ENCODE measurements at regions not wholly inside any gene's neighbourhood (a gene's known extent, or its start where the extent isn't known, plus 50 kb on each side); places are given as distances from the start of the nearest gene placed in this dataset.

DNA sequence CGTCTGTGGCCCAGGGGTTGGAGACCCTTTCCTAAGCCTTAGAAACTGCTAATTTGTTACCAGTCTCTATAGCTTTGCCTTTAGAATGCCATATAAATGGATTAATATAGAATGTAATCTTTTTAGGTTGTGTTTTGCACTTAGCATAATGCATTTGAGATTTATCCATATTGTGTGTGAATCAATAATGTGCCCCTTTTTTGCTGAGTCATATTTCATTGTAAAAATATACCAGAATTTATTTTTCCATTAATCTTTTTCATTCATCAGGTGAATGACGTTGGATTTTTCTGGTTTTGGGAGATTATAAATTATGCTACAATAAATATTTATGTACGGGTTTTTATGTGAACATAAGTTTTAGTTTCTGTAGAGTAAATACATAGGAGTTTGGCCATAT lies 478.8 kb upstream of the MAGEB18 start:
- no peak for DNase-seq (ENCODE audit: low spot score in 2 of 2)
- H3K4me1 ChIP-seq, result no peaks in the 10 kb centered on the region
- no peaks in the 10 kb centered on the region for H3K27me3 ChIP-seq
- TF ChIP-seq POLR2A (IDR thresholded peaks at IDR 0.05) (no peak), EP300 (IDR thresholded peaks at IDR 0.05) (no peak), CTCF (IDR thresholded peaks at IDR 0.05) (no peak)
- H3K9me3 ChIP-seq, result no peaks in the 10 kb centered on the region
- no peak overlapping the region for H3K27ac ChIP-seq
- H3K4me3 ChIP-seq, result no peak overlapping the region
- no peaks in the 10 kb centered on the region for H3K36me3 ChIP-seq
- 80 to 81% methylated on average over 3 of the region's 3 CpGs for WGBS, 2 donors

DNA sequence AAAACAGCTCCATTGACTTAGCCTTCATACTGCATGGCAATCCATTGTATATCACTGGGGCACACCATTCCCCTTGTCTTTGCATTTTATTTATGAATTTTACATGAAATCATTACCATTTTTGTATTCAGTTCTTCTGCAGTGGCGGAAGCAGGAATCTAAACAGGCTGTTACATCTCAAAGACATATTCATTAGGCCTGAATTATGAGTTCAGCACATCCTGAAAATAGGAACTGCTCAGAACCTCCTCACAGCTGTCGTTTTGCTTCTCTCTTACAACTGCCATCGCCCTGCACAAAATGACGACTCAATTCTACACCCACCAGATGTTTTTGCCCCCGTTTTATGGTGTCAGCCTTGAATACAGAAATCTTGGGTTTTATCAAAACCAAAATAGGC lies 474.4 kb upstream of the MAGEB18 start:
- no peak overlapping the region for H3K27ac ChIP-seq
- H3K4me1 ChIP-seq, result no peaks in the 10 kb centered on the region
- no peaks in the 10 kb centered on the region for H3K27me3 ChIP-seq
- H3K4me3 ChIP-seq, result no peak overlapping the region
- WGBS, 2 donors, result 48 to 52% methylated on average over 5 of the region's 5 CpGs
- H3K9me3 ChIP-seq, result no peaks in the 10 kb centered on the region
- no peak for TF ChIP-seq POLR2A (IDR thresholded peaks at IDR 0.05)
- TF ChIP-seq CTCF (IDR thresholded peaks at IDR 0.05), result no peak
- TF ChIP-seq EP300 (IDR thresholded peaks at IDR 0.05), result no peak
- no peak for DNase-seq (ENCODE audit: low spot score in 2 of 2)
- no peaks in the 10 kb centered on the region for H3K36me3 ChIP-seq

- H3K36me3 ChIP-seq, result no peaks in the 10 kb centered on the region
- H3K4me3 ChIP-seq, result no peak overlapping the region
- DNase-seq (ENCODE audit: low spot score in 2 of 2), result no peak
- no peaks in the 10 kb centered on the region for H3K4me1 ChIP-seq
- WGBS, 2 donors, result 45 to 47% methylated on average over 4 of the region's 4 CpGs
- H3K27ac ChIP-seq, result no peak overlapping the region
- no peaks in the 10 kb centered on the region for H3K9me3 ChIP-seq
- TF ChIP-seq EP300 (IDR thresholded peaks at IDR 0.05), result no peak
- TF ChIP-seq CTCF (IDR thresholded peaks at IDR 0.05), result no peak
- TF ChIP-seq POLR2A (IDR thresholded peaks at IDR 0.05), result no peak
- H3K27me3 ChIP-seq, result no peaks in the 10 kb centered on the region
Measured at GRCh38 chrX:25665431-25665830, 472.7 kb upstream of the MAGEB18 start.

GRCh38 chrX:25667681-25668080 lies 470.5 kb upstream of the MAGEB18 start:
- TF ChIP-seq CTCF (IDR thresholded peaks at IDR 0.05), result no peak
- no peak for TF ChIP-seq POLR2A (IDR thresholded peaks at IDR 0.05)
- TF ChIP-seq EP300 (IDR thresholded peaks at IDR 0.05), result no peak
- no peaks in the 10 kb centered on the region for H3K36me3 ChIP-seq
- H3K4me1 ChIP-seq, result no peaks in the 10 kb centered on the region
- H3K27me3 ChIP-seq, result no peaks in the 10 kb centered on the region
- H3K4me3 ChIP-seq, result no peak overlapping the region
- H3K27ac ChIP-seq, result no peak overlapping the region
- 56 to 59% methylated on average over 2 of the region's 2 CpGs for WGBS, 2 donors
- H3K9me3 ChIP-seq, result no peaks in the 10 kb centered on the region
- no peak for DNase-seq (ENCODE audit: low spot score in 2 of 2)

DNA sequence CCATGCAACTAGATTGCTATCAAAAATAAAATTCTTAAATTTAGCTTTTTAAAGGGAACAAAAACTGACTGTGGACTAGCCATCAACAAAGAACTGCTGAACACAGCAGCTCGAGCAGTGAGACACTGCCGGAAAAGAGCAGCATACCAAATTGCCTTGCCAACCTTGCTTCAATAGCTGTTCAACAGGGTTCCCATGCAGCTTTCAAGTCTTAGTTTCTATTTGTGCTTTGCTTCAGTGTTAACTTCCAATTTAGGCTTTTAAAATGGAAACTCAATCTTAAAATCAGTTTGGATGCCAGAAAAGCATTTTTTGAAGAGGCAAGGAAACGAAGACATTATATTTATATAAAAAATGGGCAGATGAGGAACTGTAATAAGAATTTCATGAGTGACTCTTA lies 463.4 kb upstream of the MAGEB18 start:
- Histone ChIP-seq H3K36me3 (no peaks in the 10 kb centered on the region), H3K4me3 (no peak overlapping the region), H3K27ac (no peak overlapping the region), H3K27me3 (no peaks in the 10 kb centered on the region), H3K9me3 (no peaks in the 10 kb centered on the region), H3K4me1 (no peaks in the 10 kb centered on the region)
- TF ChIP-seq POLR2A (IDR thresholded peaks at IDR 0.05), result no peak
- TF ChIP-seq CTCF (IDR thresholded peaks at IDR 0.05), result no peak
- TF ChIP-seq EP300 (IDR thresholded peaks at IDR 0.05), result no peak
- no peak for DNase-seq (ENCODE audit: low spot score in 2 of 2)
- WGBS, 2 donors, result 55 to 63% methylated on average over 3 of the region's 3 CpGs

All from tibial nerve (tissue), 4 donors.